ENCODE measurements at regions not wholly inside any gene's neighbourhood (a gene's known extent, or its start where the extent isn't known, plus 50 kb on each side); places are given as distances from the start of the nearest gene placed in this dataset.
"Not testable (repeated sequence)": the region's sequence is repeated elsewhere in the genome, so short reads cannot be mapped to it uniquely, and the experiment has no call there.

DNA sequence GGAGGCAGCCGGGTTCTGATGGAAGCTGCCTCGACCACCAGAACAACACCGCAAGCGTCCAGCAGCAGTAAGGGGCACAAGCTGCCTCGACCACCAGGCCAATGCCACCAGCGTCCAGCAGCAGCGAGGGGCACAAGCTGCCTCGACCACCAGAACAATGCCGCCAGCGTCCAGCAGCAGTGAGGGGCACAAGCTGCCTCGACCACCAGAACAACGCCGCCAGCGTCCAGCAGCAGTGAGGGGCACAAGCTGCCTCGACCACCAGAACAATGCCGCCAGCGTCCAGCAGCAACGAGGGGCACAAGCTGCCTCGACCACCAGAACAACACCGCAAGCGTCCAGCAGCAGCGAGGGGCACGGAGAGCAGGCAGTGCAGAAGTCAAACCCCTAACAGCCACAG is 94.9 kb downstream of the TMEM18 start:
- DNase-seq (ENCODE audit: low read depth) = not testable (repeated sequence)

DNA sequence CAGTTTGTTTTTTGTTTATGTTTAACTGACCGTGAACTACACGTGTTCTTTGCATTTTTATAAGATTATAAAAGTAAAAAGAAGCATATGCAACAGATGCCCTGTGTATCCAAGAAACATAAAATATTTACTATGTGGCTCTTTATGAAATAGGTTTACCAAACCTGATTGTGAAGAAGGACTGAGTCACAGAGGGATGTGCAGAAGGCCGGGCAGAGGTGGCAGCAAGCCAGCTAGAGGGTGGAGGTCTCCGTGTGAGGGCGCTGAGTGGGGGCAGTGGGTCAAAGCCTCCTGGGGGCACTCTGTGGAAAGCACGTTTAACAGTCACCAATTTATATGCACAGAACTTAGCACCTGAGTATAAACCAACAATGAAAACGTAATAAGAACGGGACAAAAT is 97.2 kb downstream of the TMEM18 start:
- no peak for DNase-seq (ENCODE audit: low read depth)
- H3K4me3 ChIP-seq (ENCODE audit: low read depth, low read length) = no peak overlapping the region

More for the DNA sequence above, 94.9 kb downstream of the TMEM18 start:
- not testable (repeated sequence) for H3K4me3 ChIP-seq (ENCODE audit: low read depth, low read length)

DNA sequence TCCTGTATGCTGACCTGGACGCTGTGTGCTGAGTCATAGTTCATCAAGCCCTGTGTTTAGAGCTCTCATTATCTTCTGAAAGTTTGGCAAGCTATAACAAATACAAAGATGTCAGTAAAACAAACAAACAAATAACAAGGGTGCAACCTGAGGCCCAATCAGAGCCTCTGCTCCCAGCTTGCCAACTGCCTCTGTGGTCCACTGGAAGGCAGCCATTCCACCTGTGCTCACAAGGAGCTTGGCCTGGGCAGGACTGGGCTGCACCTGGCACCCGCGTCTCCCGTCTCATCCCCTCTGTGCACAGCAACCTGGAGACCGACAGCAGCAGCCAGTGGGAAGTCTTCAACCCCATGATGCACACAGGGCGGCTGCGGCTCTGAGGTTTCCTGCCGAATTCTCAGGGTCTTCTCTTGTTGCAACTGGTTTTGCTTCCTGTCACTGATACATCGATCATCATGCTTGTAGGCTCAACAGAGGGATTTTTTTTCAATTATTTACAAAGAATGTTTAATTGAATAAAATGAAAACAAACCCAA is 97.8 kb downstream of the TMEM18 start:
- no peak overlapping the region for H3K4me3 ChIP-seq (ENCODE audit: low read depth, low read length)
- DNase-seq (ENCODE audit: low read depth) = no peak

- H3K4me3 ChIP-seq (ENCODE audit: low read depth, low read length) = no peak overlapping the region
- DNase-seq (ENCODE audit: low read depth) = no peak
Observed at GRCh38 chr2:576292-576691, 100.9 kb downstream of the TMEM18 start.

- DNase-seq (ENCODE audit: low read depth) = no peak
- H3K4me3 ChIP-seq (ENCODE audit: low read depth, low read length) = no peak overlapping the region
Observed at GRCh38 chr2:575727-576236, 101.4 kb downstream of the TMEM18 start.

- H3K4me3 ChIP-seq (ENCODE audit: low read depth, low read length) = no peak overlapping the region
Observed at GRCh38 chr2:575030-575726, 102.0 kb downstream of the TMEM18 start.

DNA sequence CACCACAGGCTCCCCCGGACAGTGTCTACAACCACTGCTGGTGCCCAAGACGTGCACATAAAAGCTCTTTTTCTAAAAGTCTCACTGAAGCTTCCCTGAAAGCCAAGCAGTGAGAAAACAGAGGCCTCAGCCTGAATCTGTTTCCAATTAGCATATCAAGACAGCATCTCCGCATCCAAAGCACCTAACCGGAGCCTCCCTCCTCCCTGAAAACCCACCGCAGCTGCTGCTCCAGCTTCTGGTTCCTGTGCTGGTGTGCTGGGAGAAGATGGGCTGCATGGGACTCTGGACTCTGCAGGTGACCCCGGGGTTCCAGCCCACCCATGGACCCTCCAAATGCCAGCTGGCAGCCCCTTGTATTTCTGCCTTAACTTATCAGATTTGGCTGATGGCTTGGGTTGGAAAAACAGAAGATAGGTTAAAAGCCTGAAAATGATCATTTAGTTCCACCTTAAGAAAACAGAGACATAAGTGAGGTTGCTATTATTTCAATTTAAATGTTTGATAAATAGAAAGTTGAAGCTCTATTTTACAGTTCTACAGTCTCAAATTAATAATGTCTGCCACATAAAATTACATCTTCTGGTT is 103.3 kb downstream of the TMEM18 start:
- H3K4me3 ChIP-seq (ENCODE audit: low read depth, low read length) = no peak overlapping the region
- no peak for DNase-seq (ENCODE audit: low read depth)

More at GRCh38 chr2:575030-575726, 102.0 kb downstream of the TMEM18 start:
- DNase-seq (ENCODE audit: low read depth) = no peak

DNA sequence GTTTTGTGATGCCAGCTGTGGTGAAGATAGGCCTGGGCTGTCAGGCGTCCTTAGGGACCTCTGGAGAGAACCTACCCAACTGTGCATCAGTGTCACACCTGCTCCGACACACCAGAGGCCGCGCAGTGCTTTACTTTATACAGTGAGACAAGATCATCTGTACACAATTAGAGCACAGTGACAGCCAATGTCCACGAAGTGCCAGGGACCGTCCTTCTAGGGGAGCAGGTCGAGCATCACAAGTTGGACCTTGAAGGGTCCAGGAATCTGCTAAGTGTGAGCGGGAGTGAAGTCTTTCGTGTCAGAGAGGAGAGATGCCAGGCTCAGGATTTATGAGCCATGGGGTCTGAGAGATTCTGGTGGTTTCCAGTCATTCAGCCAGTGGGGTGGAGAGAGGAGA is 104.2 kb downstream of the TMEM18 start:
- no peak overlapping the region for H3K4me3 ChIP-seq (ENCODE audit: low read depth, low read length)
- DNase-seq (ENCODE audit: low read depth) = no peak

GRCh38 chr2:569681-570080 is 107.5 kb downstream of the TMEM18 start:
- no peak for DNase-seq (ENCODE audit: low read depth)

DNA sequence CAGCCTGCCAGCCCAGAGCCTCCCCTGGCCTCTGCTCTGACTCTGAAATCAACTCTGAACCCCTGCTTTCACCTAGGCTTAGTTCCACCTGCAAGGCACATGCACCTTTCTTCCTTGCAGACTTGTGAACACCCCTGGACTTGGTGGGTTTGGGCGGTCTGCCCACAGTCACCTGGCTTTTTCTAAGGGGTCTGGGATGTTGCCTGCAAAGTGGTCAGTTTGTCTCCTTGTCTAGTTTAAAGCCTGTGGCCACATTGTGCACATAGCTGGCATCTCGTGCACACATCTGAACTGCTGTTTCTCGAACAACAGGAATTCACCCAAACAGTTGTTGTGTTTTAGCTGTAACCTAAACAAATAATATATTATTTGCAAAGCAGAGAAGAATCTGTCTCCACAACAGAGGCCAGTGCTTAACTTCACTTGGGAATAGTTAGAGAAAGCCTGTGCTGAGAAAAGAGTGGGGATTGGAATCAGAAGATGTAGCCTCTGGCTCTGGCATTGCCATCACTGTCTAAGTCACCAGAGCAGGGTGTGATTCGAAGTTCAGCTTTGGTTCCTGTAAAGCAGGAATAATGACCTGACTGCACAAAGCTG is 108.5 kb downstream of the TMEM18 start:
- H3K4me3 ChIP-seq (ENCODE audit: low read depth, low read length) = peak overlapping the region; percentile 27
- no peak for DNase-seq (ENCODE audit: low read depth)

More at GRCh38 chr2:569681-570080, 107.5 kb downstream of the TMEM18 start:
- no peak overlapping the region for H3K4me3 ChIP-seq (ENCODE audit: low read depth, low read length)

- peak; percentile 54 for DNase-seq (ENCODE audit: low read depth)
- peak overlapping the region; percentile 27 for H3K4me3 ChIP-seq (ENCODE audit: low read depth, low read length)
Observed at GRCh38 chr2:567865-568638, 109.2 kb downstream of the TMEM18 start.

GRCh38 chr2:567496-567864 is 109.7 kb downstream of the TMEM18 start:
- H3K4me3 ChIP-seq (ENCODE audit: low read depth, low read length) = no peak overlapping the region
- DNase-seq (ENCODE audit: low read depth) = no peak

DNA sequence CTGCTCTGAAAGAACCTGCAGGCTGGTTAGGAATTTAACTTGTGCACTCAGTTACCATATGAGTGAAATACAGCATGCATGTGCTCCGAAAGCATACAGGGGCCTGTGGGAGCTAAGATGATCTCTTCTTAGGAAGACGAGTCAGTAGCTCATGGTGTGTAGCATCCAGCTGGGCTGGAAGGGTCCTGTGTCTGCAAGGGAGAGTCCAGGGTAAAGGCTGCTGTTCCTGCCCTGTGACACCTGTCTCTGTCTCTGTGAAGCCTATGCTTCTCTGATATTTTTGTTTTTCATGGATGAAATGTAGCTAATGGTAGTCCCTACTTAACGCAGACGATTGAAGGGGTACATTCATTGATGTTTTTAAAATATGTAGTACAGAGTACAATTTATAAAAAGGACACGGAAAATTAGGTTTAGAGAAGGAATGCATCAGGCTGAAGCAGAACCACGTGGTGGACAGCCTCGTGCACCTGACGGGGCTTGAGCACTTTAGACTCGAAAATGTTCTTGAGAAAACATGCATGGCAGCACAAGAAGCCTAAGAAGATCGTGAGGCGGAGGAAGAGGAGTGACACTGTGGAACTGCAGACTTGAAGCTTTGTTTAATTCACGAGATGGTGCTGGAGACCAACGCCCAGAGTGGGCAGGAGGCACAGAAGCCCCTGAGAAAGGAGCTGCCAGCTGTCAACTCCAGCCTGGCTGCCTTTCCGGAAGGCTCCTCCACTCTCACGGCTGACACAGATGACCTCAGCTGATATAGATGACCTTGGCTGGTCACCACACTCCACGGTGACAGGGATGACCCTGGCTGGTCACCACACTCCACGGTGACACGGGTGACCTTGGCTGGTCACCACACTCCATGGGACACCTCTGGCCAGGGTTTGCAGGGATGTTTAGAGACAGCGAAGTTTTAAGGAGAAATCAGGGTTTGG is 110.6 kb downstream of the TMEM18 start:
- no peak for DNase-seq (ENCODE audit: low read depth)
- H3K4me3 ChIP-seq (ENCODE audit: low read depth, low read length) = no peak overlapping the region

DNA sequence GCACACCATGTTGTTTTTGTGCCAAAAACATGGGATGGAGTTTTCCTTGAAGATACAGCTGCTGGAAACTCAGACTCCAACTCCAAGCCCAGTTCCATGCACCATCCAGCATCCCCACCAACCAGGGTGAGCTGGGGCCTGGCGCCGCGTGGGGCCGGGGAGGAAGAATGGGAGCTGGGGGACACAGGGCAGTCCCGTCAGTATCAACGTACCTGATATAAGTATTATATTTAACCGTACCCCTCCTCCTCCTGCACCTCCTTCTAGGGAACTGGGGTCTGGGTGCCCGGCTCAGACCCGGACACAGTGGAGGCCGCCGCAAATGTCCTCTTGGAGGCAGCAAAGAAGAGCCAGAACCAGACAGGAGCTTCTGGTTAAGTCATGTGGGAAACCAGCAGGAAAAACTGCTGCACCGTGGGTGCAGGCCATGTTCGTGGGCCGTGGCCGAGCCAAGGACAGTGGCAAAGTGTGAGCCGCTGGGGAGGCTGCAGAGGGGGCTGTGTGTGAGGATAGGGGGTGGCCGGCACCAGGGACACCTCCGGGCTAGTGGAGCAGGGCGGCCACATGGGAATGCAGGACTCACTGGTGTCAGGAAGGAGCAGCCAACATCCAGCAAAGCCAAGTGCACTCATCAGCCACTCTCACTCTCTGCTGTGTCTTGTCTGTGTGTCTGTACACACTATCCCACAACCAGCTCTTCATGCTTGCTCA is 112.6 kb downstream of the TMEM18 start:
- H3K4me3 ChIP-seq (ENCODE audit: low read depth, low read length) = no peak overlapping the region
- DNase-seq (ENCODE audit: low read depth) = no peak

GRCh38 chr2:563512-563911 is 113.7 kb downstream of the TMEM18 start:
- DNase-seq (ENCODE audit: low read depth) = no peak
- no peak overlapping the region for H3K4me3 ChIP-seq (ENCODE audit: low read depth, low read length)

DNA sequence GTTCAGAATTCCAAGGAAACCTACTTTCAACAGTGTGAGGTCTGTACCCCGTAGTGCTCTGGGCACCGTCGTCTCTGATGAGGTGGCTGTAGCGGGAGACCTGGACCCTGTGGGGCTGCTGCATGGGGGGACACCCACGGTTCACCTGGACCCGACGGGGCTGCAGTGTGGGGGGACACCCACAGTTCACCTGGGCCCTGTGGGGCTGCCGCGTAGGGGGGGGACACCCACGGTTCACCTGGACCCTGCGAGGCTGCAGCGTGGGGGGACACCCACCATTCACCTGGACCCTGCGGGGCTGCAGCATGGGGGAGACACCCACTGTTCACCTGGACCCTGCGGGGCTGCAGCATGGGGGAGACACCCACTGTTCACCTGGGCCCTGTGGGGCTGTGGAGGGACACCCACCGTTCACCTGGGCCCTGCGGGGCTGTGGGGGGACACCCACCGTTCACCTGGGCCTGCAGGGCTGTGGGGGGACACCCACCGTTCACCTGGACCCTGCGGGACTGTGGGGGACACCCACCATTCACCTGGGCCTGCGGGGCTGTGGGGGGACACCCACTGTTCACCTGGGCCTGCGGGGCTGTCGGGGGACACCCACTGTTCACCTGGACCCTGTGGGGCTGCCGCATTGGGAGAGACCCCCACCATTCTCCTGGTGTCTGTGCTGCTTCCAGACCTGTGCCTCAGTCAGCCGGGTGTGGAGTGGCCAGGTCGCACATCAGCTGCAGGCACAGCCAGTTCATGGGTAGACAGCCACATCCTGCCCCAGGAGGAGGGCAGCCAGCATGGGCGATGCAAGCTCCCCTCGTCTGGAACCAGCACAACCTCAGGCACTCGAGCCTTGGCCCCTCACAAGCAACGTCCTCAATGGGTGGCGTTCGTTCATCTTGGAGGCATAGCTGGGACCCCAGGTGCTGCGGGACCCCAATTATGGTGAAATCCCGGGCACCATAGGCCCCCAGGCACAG is 114.5 kb downstream of the TMEM18 start:
- H3K4me3 ChIP-seq (ENCODE audit: low read depth, low read length) = no peak overlapping the region
- no peak for DNase-seq (ENCODE audit: low read depth)

DNA sequence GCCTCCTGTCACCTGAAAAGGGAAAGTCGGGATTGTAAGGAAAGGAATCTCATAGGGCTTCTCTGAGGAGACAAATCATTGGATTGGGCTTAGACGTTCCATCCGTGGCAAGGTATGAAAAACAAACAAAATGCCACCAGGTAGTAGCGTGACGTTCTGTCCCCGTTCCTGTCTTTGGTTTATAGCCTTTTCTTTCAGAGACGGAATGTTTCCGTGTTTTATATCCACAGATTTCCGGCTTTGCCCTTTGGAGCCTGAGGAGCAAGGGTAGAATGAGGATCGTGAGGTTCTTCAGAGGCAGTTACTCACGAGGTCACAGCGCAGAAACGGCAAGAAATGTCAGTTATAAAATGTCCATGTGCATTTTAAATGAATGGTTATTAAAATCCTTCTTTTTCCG is 118.3 kb downstream of the TMEM18 start:
- no peak for DNase-seq (ENCODE audit: low read depth)
- no peak overlapping the region for H3K4me3 ChIP-seq (ENCODE audit: low read depth, low read length)
